ENCODE measurements at regions not wholly inside any gene's neighbourhood (a gene's known extent, or its start where the extent isn't known, plus 50 kb on each side); places are given as distances from the start of the nearest gene placed in this dataset.

- Histone ChIP-seq H3K9me1 (ENCODE audit: insufficient read depth, low read length) (peaks cover 5% of the 10 kb centered on the region), H2AK9ac (replicated peaks; ENCODE audit: low read depth, low read length, poor library complexity) (no peak overlapping the region), H3K23ac (ENCODE audit: low read depth, low read length) (no peak overlapping the region), H2BK120ac (ENCODE audit: low read depth, low read length) (peak overlapping the region; percentile 46), H3K9me3 (ENCODE audit: control insufficient read depth, insufficient read depth, low read length) (no peaks in the 10 kb centered on the region), H4K8ac (ENCODE audit: low read depth in 2 of 2, low read length in 2 of 2) (peak overlapping the region in 1 of 2 experiments; percentile 19; a peak in 1 of 4 replicates), H3K27me3 (ENCODE audit: control insufficient read depth, insufficient read depth, low read length) (no peaks in the 10 kb centered on the region), H2AK5ac (ENCODE audit: low read depth, low read length) (peak overlapping the region; percentile 85), H4K5ac (ENCODE audit: low read depth, low read length) (no peak overlapping the region), H2AFZ (replicated peaks; ENCODE audit: low read length, poor library complexity) (no peak overlapping the region), H3K14ac (replicated peaks; ENCODE audit: low read depth, low read length) (peak overlapping the region; percentile 48; the same call in 1 of the 2 replicates), H4K91ac (ENCODE audit: insufficient read depth, low read depth, low read length) (no peak overlapping the region; the same call in 1 of the 2 replicates), H3K4ac (ENCODE audit: low read depth, low read length) (peak overlapping the region; percentile 52), H3K9ac (ENCODE audit: low read depth, low read length) (no peak overlapping the region), H3K79me1 (ENCODE audit: low read depth in 1 of 2, low read length in 2 of 2) (no peaks in the 10 kb centered on the region), H3K4me1 (ENCODE audit: control insufficient read depth, insufficient read depth, low read length) (no peaks in the 10 kb centered on the region), H2BK5ac (ENCODE audit: low read depth, low read length, poor library complexity, severe bottlenecking) (no peak overlapping the region), H3K56ac (ENCODE audit: extremely low read depth, insufficient read depth, low read length) (no peak overlapping the region), H3K36me3 (ENCODE audit: control insufficient read depth, insufficient read depth, low read length) (no peaks in the 10 kb centered on the region), H3K4me2 (ENCODE audit: low read depth, low read length) (no peak overlapping the region), H3K27ac (ENCODE audit: insufficient read depth, low read length) (no peak overlapping the region), H4K20me1 (ENCODE audit: insufficient read depth, low read length) (no peaks in the 10 kb centered on the region), H2BK20ac (ENCODE audit: low read depth, low read length) (peak overlapping the region; percentile 71), H2BK15ac (ENCODE audit: low read depth, low read length) (peak overlapping the region; percentile 77), H3K4me3 (ENCODE audit: insufficient read depth, low read depth, low read length) (no peak overlapping the region), H3K18ac (ENCODE audit: low read depth, low read length) (no peak overlapping the region)
- CTCF ChIA-PET = no interaction called here
- no CpG with 5 or more reads among the region's 16 CpGs for WGBS, 2 experiments (ENCODE audit: extremely low coverage in 2 of 2, insufficient read length in 1 of 2)
- no TSS peak for BruUV-seq (replicated peaks)
- dilution Hi-C loops (cut with HindIII; ENCODE audit: low sequenced_read_pairs, unreplicated experiment) = no loop called here
- intact Hi-C loops (cut with micrococcal nuclease) = no loop called here
- TF ChIP-seq USF2 (IDR thresholded peaks at IDR 0.05; ENCODE audit: low read depth, low read length) (no peak), CEBPB (IDR thresholded peaks at IDR 0.05; ENCODE audit: low read depth, low read length) (peak; percentile 71), CHD1 (IDR thresholded peaks at IDR 0.05; ENCODE audit: low read depth, low read length) (no peak)
- in situ Hi-C loops (cut with MboI; ENCODE audit: low sequenced_read_pairs) = loop anchor here (25.0 kb wide), 1 partner anchor 754 kb away; no protein-coding TSS in a partner anchor
- peak; percentile 74 for DNase-seq
- ATAC-seq (ENCODE audit: low read depth) = peak; percentile 32; the same call in 1 of the 2 replicates
- POLR2A ChIA-PET (ENCODE audit: unreplicated experiment) = no interaction called here
Observed at GRCh38 chr13:109357751-109358471, 428.5 kb downstream of the IRS2 start.

Data from IMR-90 (cell line).